Tibial nerve (tissue), 4 donors: ENCODE measurements at regions not wholly inside any gene's neighbourhood (a gene's known extent, or its start where the extent isn't known, plus 50 kb on each side); places are given as distances from the start of the nearest gene placed in this dataset.

Experiments
- CTCF ChIP-seq, 5 experiments: fragments of 200-600 bp in 3 of 5; fragments of 450-650 bp in 2 of 5; sonication (generic) in 3 of 5; IDR thresholded peaks; one replicate each; pipeline ENCODE4 v1.5.1; 2016 to 2019; ENCODE audit warnings: antibody characterized with exemption in 5 of 5, mild to moderate bottlenecking in 3 of 5, moderate library complexity in 2 of 5
- EP300 ChIP-seq, 2 donors: sonication (generic); formaldehyde crosslinking; IDR thresholded peaks; one replicate each; pipeline ENCODE4 v1.6.1; 2017; ENCODE audit warnings: antibody characterized with exemption in 2 of 2, mild to moderate bottlenecking in 1 of 2
- POLR2A ChIP-seq, 2 donors: fragments of 450-650 bp; IDR thresholded peaks; one replicate each; pipeline ENCODE4 v1.6.1; 2017; ENCODE audit warnings: antibody characterized with exemption in 2 of 2, mild to moderate bottlenecking in 2 of 2, moderate library complexity in 2 of 2

DNA sequence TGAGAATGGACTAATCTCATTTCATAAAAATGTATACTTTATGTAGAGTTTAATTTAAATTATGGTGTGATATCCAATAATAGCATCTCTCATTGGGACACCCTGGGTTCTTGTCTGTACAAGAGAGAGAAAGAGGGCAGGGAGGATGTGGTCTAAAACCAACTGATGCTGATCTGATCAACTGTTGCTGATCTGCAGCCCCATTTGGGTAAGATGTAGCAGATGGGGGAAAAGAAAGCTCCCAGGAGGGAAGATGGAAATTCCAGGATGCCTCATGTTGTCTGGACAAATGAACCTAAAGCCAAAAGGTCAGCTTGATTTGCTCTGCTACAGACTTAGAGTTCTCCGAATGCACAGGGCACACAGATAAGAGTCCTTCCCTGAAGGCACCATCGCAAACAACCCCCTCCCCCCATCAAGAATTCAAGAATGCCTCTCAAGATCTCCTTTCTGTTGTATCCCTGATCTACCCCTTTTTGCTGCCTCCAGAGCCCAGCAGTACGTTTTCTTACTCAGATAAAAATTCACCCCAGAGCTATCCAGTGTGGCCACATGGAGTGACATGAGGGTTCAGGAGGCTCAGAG is 171.4 kb upstream of the INHBA start:
- TF ChIP-seq CTCF (IDR thresholded peaks at IDR 0.05) (no peak), POLR2A (IDR thresholded peaks at IDR 0.05) (no peak), EP300 (IDR thresholded peaks at IDR 0.05) (no peak)
